T-helper 17 cell (primary cell): ENCODE measurements at regions not wholly inside any gene's neighbourhood (a gene's known extent, or its start where the extent isn't known, plus 50 kb on each side); places are given as distances from the start of the nearest gene placed in this dataset.

Experiments used
- ATAC-seq: fragments of 150-1000 bp; cut with Tn5 transposase; 2 replicates; pipeline ENCODE4 v1.10.0; 2021; ENCODE audit warnings: mild to moderate bottlenecking, moderate library complexity
- DNase-seq, 3 donors: peaks; one replicate each; pipeline versions ENCODE4 v3.0.0 to v3.0.0-alpha.2; 2020 to 2021
- H3K9me3 ChIP-seq: one replicate; pipeline ENCODE4 v1.7.0; 2013; ENCODE audit warnings: low read length, mild to moderate bottlenecking; ENCODE audit not compliant: control insufficient read depth, poor library complexity, severe bottlenecking
- H3K27ac Mint-ChIP-seq: one replicate; pipeline ENCODE4 v1.8.0; 2022; ENCODE audit warnings: mild to moderate bottlenecking, moderate library complexity, mixed read lengths
- H3K27me3 Mint-ChIP-seq: one replicate; pipeline ENCODE4 v1.8.0; 2022; ENCODE audit warnings: mixed read lengths
- H3K36me3 Mint-ChIP-seq: one replicate; pipeline ENCODE4 v1.8.0; 2022; ENCODE audit warnings: low read depth, mixed read lengths
- H3K4me1 Mint-ChIP-seq: one replicate; pipeline ENCODE4 v1.8.0; 2022; ENCODE audit warnings: mild to moderate bottlenecking, mixed read lengths
- H3K4me3 Mint-ChIP-seq: one replicate; pipeline ENCODE4 v1.8.0; 2022; ENCODE audit warnings: mild to moderate bottlenecking, moderate library complexity, mixed read lengths

DNA sequence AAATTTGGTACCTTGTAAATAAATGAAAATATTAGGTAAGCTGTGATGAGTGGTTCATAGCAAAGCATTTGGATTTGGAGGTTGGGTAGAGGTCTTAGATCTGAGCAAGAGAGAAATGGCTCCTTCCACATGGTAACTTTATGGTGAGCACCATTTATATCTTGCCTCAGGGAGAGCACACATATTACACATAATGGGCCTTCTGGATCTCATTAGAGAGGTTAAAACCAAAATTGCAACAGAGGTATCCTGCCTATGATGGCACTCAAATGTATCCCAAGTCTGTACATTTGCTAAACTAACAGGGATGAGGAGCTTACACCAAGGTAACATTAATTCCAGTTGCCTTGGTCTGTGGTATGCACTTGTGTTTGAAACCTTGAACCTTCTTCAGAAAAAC lies 87.1 kb upstream of the PUDP start:
- Mint-ChIP-seq H3K27me3 (no peaks in the 10 kb centered on the region), H3K4me3 (no peak overlapping the region), H3K4me1 (no peaks in the 10 kb centered on the region), H3K27ac (no peak overlapping the region), H3K36me3 (no peaks in the 10 kb centered on the region)
- no peak for DNase-seq
- no peak for ATAC-seq
- no peaks in the 10 kb centered on the region for H3K9me3 ChIP-seq

DNA sequence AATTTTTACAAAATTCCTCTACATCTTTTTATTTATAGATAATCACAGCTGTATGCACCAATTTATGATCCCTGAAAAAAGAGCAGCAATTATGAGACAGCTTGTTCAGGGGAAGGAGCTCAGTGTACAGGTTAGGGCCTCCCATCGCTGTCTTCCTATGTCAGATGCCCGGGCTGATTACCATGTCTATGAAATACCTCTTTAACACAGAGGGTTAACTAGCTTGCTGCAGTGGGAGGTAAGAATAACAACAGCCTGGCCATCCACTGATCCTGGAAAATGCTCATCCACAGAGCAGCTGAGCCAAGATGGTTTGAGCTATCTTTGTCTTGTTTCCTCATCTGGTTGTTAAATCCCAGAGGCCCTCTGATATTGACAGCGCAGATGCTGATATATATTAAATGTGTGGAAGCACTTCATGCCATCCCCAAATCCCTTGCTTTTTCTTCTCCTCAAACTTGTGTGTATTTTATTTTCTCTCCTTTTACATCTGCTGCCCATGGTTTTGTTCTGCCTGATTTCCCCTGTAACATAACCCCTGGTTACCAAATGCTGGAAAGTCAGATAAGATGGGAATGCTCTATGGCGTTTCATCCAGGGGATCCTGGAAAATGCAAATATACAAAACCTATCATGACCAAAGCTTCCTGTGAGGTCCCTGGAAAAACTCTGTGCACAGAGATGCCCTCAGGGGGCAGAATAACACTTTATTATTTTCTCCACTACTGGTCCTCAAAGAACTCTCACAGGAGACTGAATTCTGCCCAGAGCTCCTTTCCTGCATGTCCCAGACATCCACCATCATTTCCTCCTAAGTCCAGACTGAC lies 85.8 kb upstream of the PUDP start:
- Mint-ChIP-seq H3K4me1 (no peaks in the 10 kb centered on the region), H3K27me3 (no peaks in the 10 kb centered on the region), H3K4me3 (no peak overlapping the region), H3K27ac (no peak overlapping the region), H3K36me3 (no peaks in the 10 kb centered on the region)
- H3K9me3 ChIP-seq: no peaks in the 10 kb centered on the region
- DNase-seq (no peak), ATAC-seq (no peak)

DNA sequence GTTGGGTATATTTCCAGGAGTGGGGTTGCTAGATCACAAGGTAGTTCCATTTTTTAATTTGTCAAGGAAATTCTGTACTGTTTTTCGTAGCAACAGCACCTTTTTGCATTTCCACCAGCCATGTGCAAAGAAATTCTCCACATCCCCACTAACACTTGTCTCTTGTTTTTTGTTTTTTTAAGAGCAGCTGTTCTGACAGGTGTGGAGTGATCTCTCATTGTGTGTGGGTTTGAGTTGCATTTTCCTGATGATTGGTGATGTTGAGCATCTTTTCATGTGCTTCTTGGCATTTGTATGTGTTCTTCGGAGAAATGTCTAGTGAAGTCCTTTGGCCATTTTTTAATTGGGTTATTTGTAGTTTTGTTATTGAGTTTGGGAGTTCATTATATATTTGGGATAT lies 80.3 kb upstream of the PUDP start:
- H3K27ac Mint-ChIP-seq: no peak overlapping the region
- no peaks in the 10 kb centered on the region for H3K4me1 Mint-ChIP-seq
- no peak overlapping the region for H3K4me3 Mint-ChIP-seq
- DNase-seq (no peak), ATAC-seq (no peak)
- H3K9me3 ChIP-seq: no peaks in the 10 kb centered on the region
- no peaks in the 10 kb centered on the region for H3K27me3 Mint-ChIP-seq
- H3K36me3 Mint-ChIP-seq: peaks cover 2% of the 10 kb centered on the region

DNA sequence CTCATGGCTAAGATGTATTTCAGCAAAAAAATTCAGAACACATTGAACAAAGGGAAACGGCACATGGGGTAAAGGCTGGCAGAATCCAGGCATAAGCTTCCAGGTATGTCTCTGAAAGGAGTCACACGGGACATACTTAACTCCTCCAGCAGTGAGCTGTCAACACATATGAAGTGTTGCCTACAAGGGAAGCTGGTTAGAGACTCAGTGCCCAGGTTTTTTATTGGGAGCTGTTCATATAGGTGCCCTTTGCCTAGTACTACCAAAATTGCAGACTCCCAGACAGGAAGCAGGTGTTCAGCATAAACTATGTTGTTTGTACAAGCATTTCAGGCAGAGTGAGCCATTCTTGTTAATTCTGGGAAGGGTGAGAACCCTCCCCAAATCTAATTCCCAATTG lies 77.4 kb upstream of the PUDP start:
- no peak overlapping the region for H3K27ac Mint-ChIP-seq
- no peak for DNase-seq
- no peak overlapping the region for H3K4me3 Mint-ChIP-seq
- no peaks in the 10 kb centered on the region for H3K27me3 Mint-ChIP-seq
- no peaks in the 10 kb centered on the region for H3K4me1 Mint-ChIP-seq
- ATAC-seq: no peak
- peaks cover 2% of the 10 kb centered on the region for H3K36me3 Mint-ChIP-seq
- H3K9me3 ChIP-seq: no peaks in the 10 kb centered on the region

DNA sequence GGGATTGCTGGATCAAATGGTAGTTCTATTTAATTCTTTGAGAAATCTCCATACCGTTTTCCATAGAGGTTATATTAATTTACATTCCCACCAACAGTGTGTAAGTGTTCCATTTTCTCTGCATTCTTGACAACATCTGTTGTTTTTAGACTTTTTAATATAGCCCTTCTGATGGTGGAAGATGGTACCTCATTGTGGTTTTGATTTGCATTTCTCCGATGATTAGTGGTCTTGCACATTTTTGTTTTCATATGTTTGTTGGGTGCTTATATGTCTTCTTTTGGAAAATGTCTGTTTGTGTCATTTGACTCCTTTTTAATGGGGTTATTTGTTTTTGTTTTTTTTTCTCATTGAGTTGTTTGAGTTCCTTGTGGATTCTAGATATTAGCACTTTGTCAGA lies 75.3 kb upstream of the PUDP start:
- no peaks in the 10 kb centered on the region for H3K9me3 ChIP-seq
- no peak overlapping the region for H3K4me3 Mint-ChIP-seq
- no peaks in the 10 kb centered on the region for H3K4me1 Mint-ChIP-seq
- DNase-seq (no peak), ATAC-seq (no peak)
- no peak overlapping the region for H3K27ac Mint-ChIP-seq
- H3K27me3 Mint-ChIP-seq: no peaks in the 10 kb centered on the region
- peaks cover 2% of the 10 kb centered on the region for H3K36me3 Mint-ChIP-seq

DNA sequence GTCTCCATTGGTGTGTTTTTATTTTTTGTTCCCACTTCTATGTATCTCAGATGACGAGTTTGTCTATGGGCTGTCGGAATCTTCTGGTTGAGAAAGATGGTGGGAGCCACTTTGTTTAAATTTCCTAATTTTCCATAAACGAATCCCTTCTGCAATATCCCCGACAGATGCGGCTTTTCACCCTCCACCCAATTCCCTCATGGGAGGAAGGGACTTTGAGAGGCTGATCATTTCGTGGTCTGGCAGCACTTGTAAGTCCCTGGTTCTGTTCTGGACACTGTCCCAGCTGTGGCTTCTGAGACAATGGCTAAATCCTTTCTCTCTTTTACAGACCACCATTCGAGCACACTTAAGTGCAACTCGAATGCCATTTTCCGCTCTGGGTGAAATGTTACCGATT lies 72.2 kb upstream of the PUDP start:
- H3K9me3 ChIP-seq: no peaks in the 10 kb centered on the region
- no peak overlapping the region for H3K27ac Mint-ChIP-seq
- DNase-seq (no peak), ATAC-seq (no peak)
- no peaks in the 10 kb centered on the region for H3K4me1 Mint-ChIP-seq
- peaks cover 2% of the 10 kb centered on the region for H3K36me3 Mint-ChIP-seq
- H3K4me3 Mint-ChIP-seq: no peak overlapping the region
- no peaks in the 10 kb centered on the region for H3K27me3 Mint-ChIP-seq

DNA sequence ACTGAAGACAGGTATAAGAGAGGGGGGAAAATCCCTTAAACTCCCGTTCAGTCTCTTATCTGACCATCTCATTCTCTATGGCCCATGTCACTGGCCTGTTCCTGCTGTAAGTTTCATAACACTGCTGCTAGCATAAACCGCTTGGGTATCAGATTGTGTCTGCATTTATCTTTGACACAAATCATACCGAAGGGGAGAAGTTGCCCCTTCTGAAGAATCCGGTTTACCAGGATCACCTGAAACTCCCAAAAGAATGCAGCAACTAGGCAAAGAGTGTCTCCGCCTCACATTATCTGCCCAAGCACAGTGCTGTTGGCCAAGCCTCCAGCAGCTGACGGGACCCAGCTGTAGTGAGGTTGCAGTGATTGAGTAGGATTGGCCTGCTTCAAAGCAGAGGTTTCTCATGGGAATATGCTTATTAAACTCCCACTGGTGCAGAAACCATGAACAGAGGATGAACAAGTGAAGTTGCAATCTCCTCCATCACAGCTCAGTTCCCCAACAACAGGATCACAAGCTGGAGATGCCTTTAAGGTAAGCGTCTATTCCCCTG lies 71.3 kb upstream of the PUDP start:
- no peak overlapping the region for H3K27ac Mint-ChIP-seq
- DNase-seq: no peak
- H3K4me1 Mint-ChIP-seq: no peaks in the 10 kb centered on the region
- H3K9me3 ChIP-seq: no peaks in the 10 kb centered on the region
- H3K36me3 Mint-ChIP-seq: peaks cover 2% of the 10 kb centered on the region
- H3K4me3 Mint-ChIP-seq: no peak overlapping the region
- no peaks in the 10 kb centered on the region for H3K27me3 Mint-ChIP-seq
- no peak for ATAC-seq

DNA sequence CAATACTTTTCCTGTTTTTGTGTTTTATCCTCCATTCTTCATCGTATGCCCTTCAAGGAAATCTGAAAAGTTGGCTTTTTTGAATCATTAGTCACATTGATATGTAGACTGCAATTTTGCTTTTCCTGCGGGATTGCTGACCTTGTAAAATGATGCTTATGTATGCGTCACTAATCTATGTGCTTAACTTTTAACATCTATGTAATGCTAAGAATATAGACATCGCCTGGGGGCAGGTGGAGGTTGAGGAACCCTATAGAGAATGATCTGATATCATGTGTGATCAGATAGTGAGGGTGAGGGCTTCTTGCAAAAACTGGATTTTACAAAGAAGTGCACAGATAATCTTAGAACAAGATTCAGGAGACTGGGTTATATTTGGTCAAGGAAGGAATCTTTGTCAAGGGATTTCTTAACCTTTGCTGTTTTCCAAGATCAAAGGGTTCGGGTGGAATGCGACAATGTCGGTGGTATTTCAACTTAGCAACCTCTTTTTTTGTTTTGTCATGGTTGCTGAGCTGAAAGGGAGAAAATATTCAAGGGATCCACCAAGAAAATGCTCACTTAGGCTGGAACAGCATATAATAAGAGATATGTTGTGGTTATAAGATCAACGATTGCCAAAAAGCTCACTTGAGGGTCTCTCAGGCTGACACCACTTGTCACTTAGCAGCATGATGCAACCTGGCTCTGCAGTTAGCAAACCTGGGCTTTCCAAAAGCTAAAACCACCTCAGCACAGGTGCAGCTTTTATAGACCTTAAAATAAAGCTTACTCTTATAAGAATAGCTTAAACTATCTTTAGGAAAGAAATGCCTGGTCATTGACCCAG lies 70.6 kb upstream of the PUDP start:
- no peaks in the 10 kb centered on the region for H3K9me3 ChIP-seq
- Mint-ChIP-seq H3K36me3 (peaks cover 2% of the 10 kb centered on the region), H3K27ac (no peak overlapping the region), H3K4me3 (no peak overlapping the region), H3K4me1 (no peaks in the 10 kb centered on the region), H3K27me3 (no peaks in the 10 kb centered on the region)
- no peak for ATAC-seq
- DNase-seq: no peak

DNA sequence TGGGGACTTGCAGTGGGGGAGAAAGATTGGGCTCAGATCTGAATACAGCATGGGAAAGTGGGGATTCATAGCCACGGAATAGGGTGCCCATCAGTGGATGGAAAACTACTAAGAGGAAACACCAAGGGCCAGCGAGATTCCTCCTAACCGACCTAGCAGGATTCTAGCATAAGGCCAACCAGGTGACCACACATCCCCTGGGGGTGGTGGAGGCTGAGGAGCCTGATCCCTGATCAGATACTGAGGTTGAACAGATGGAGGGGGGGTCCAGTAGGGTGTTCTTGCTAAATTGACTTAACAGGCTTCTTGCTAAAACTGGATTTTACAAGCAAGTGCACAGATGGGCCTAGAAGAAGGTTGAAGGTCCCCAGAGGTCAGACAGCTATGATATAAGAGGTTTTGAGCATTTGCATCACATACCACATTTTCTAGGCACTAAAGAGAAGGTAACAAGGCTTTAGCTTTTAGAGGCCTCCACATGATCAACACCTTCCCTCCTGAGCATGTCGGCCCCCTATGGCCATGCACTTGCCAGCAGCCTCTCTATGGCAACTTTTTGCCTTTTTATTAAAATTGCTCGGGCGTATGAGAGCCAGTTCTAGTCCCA lies 69.1 kb upstream of the PUDP start:
- Mint-ChIP-seq H3K4me1 (no peaks in the 10 kb centered on the region), H3K27me3 (no peaks in the 10 kb centered on the region), H3K4me3 (no peak overlapping the region), H3K36me3 (no peaks in the 10 kb centered on the region), H3K27ac (no peak overlapping the region)
- ATAC-seq (no peak), DNase-seq (no peak)
- no peaks in the 10 kb centered on the region for H3K9me3 ChIP-seq

DNA sequence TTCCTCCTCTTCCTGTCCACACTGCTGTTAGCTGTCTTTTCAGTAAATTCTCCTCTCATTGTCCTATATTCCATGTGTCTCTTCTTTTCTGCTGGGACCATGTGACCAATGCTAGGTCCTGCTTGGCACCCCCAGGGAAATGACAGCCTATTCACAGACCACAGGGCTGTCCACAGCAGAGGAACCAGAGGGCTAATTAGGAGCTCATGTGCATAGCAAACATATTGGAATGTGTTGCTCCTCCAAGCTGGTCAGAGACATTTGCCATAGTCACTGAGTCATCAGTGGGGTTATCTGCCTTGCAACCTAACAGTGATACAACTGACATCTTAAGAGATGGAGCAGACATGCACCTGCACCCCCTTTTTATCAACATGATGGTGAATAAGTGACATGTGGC lies 67.9 kb upstream of the PUDP start:
- Mint-ChIP-seq H3K36me3 (no peaks in the 10 kb centered on the region), H3K4me1 (no peaks in the 10 kb centered on the region), H3K4me3 (no peak overlapping the region), H3K27ac (no peak overlapping the region), H3K27me3 (no peaks in the 10 kb centered on the region)
- ATAC-seq: no peak
- H3K9me3 ChIP-seq: no peaks in the 10 kb centered on the region
- no peak for DNase-seq

DNA sequence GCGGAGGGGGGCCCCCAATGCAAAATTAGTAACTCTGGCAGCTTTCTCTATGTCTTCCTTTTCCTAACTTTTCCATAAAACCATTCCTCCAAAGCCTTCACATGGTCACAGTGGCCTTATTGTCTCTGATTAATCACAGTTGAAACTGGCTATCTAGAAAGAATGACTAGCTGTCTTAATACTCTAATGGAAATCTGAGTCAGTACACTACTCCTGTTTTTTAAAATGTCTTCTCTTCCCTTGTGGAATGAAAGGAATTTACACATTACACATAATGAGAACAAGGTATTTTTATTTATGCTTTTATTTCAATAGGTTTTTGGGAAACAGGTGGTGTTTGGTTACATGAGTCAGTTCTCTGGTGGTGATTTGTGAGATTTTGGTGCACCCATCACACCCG lies 66.3 kb upstream of the PUDP start:
- ATAC-seq (no peak), DNase-seq (no peak)
- Mint-ChIP-seq H3K27me3 (no peaks in the 10 kb centered on the region), H3K4me3 (no peak overlapping the region), H3K4me1 (no peaks in the 10 kb centered on the region), H3K27ac (no peak overlapping the region), H3K36me3 (no peaks in the 10 kb centered on the region)
- no peaks in the 10 kb centered on the region for H3K9me3 ChIP-seq

DNA sequence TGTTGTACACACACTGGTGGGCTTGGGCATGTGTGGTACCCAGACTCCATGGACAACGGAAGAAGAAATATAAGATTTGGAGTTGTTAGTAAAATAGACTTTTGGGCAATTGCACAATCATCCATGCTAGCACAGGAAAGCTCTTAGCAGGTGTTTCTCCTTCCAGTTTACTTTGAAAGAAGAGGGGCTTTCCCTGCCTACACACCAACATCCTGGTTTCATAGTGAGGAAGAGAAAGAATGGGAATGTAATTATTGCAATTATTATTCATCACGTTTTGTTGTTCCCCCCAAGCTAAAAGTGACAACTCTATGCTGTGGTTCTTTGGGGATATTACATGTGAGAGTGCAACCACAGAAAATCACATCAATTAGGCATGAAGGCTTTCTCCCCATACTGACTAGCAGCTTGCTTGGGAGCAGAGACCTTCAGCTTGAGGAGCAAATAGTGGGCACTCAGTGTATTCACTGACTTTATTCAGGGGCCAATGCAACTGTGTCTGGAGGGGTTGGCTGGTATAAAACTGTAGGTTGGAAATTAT lies 57.2 kb upstream of the PUDP start:
- H3K4me1 Mint-ChIP-seq: peaks cover 2% of the 10 kb centered on the region
- no peaks in the 10 kb centered on the region for H3K27me3 Mint-ChIP-seq
- DNase-seq (no peak), ATAC-seq (no peak)
- H3K9me3 ChIP-seq: no peaks in the 10 kb centered on the region
- H3K4me3 Mint-ChIP-seq: no peak overlapping the region
- H3K27ac Mint-ChIP-seq: peak overlapping the region; percentile 44
- H3K36me3 Mint-ChIP-seq: peaks cover 2% of the 10 kb centered on the region

DNA sequence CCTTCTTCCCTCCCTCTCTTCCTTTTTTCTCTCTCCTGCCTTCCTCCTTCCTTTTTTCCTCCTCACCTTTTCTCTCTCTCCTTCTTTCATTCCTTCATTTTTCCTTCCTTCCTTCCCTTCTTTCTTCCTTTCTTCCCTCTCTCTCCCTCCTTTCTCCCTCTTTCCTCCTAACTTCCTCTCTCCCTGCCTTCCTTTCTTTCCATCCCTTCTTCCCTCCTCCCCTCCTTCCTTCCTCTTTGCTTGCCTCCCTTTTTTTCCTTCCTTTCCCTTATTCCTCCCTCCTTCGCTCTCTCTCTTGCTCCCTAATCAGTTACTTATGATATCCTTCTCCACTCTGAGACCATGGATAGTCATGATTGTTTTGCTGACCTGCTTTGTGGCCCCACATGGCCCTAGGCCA lies 56.7 kb upstream of the PUDP start:
- peaks cover 2% of the 10 kb centered on the region for H3K36me3 Mint-ChIP-seq
- ATAC-seq: no peak
- no peak overlapping the region for H3K4me3 Mint-ChIP-seq
- H3K27ac Mint-ChIP-seq: peak overlapping the region; percentile 44
- no peak for DNase-seq
- H3K27me3 Mint-ChIP-seq: no peaks in the 10 kb centered on the region
- H3K4me1 Mint-ChIP-seq: peaks cover 2% of the 10 kb centered on the region
- H3K9me3 ChIP-seq: no peaks in the 10 kb centered on the region
